OCI-LY7 (cell line): ENCODE measurements at regions not wholly inside any gene's neighbourhood (a gene's known extent, or its start where the extent isn't known, plus 50 kb on each side); places are given as distances from the start of the nearest gene placed in this dataset.

ENCODE experiments used
- CTCF ChIP-seq: fragments of 200-600 bp; sonication (generic); conservative IDR thresholded peaks from 2 replicates; pipeline ENCODE4 v1.5.1; 2014; ENCODE audit warnings: mild to moderate bottlenecking, antibody characterized with exemption, low read length, moderate library complexity, mixed read lengths
- EZH2phosphoT487 ChIP-seq: fragments of 200-600 bp; sonication (generic); IDR thresholded peaks from 2 replicates; pipeline ENCODE4 v1.6.1; 2018; ENCODE audit warnings: low read depth, borderline replicate concordance, mild to moderate bottlenecking, mixed run types, antibody characterized with exemption, low read length, moderate library complexity, mixed read lengths

- TF ChIP-seq CTCF, result no peak
- no peak for TF ChIP-seq EZH2phosphoT487
Observed at GRCh38 chr6:163897030-163897429, 482.5 kb downstream of the QKI start.
